Upper lobe of left lung (tissue), 4 donors: ENCODE measurements at regions not wholly inside any gene's neighbourhood (a gene's known extent, or its start where the extent isn't known, plus 50 kb on each side); places are given as distances from the start of the nearest gene placed in this dataset.

Source experiments
- POLR2A ChIP-seq, 4 donors: fragments of 450-650 bp; IDR thresholded peaks; one replicate each; pipeline ENCODE4 v1.5.1; 2016 to 2017; ENCODE audit warnings: antibody characterized with exemption in 4 of 4, mild to moderate bottlenecking in 2 of 4
- TF ChIP-seq, protein P1 (sequence below), 6 experiments: fragments of 450-650 bp in 4 of 6; fragments of 200-600 bp in 2 of 6; sonication (generic) in 2 of 6; IDR thresholded peaks; one replicate each; pipeline ENCODE4 v1.5.1; 2016 to 2019; ENCODE audit warnings: antibody characterized with exemption in 6 of 6

DNA sequence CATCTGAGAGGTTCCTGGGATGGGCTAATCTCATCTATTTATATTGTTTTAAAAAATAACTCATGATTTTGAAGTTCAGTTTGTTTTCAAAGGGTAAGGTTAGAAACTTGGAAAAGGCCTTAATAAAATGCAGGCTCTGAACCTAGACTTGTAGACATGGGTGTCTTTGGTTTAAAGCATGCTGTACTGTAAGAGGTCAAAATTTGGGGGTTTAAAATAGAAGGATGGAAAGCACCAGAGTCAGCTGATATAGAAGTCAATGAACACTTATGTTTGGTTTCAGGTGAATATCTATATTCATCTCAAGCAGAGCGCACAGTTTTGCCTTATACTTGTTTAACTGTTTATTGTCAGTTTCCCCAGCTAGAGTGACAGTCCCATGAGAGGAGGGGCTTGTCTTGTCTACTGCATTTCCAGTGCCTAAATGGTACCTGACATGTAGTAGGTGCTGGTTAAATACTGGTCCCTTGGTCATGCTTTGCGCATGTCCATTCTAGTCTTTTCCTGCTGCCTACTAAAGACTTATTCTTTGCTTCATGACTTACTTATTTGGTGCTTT is 112.3 kb upstream of the DTNBP1 start:
- TF ChIP-seq, protein P1, sequence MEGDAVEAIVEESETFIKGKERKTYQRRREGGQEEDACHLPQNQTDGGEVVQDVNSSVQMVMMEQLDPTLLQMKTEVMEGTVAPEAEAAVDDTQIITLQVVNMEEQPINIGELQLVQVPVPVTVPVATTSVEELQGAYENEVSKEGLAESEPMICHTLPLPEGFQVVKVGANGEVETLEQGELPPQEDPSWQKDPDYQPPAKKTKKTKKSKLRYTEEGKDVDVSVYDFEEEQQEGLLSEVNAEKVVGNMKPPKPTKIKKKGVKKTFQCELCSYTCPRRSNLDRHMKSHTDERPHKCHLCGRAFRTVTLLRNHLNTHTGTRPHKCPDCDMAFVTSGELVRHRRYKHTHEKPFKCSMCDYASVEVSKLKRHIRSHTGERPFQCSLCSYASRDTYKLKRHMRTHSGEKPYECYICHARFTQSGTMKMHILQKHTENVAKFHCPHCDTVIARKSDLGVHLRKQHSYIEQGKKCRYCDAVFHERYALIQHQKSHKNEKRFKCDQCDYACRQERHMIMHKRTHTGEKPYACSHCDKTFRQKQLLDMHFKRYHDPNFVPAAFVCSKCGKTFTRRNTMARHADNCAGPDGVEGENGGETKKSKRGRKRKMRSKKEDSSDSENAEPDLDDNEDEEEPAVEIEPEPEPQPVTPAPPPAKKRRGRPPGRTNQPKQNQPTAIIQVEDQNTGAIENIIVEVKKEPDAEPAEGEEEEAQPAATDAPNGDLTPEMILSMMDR (IDR thresholded peaks at IDR 0.05) = no peak
- TF ChIP-seq POLR2A (IDR thresholded peaks at IDR 0.05) = no peak
